ENCODE measurements at regions not wholly inside any gene's neighbourhood (a gene's known extent, or its start where the extent isn't known, plus 50 kb on each side); places are given as distances from the start of the nearest gene placed in this dataset.

- DNase-seq (ENCODE audit: low read depth): peak; percentile 37
- no peak overlapping the region for H3K4me3 ChIP-seq (replicated peaks; ENCODE audit: low read depth, low read length)
- TF ChIP-seq CTCF (IDR thresholded peaks at IDR 0.05; ENCODE audit: low read length, missing control alignments): no peak
Observed at GRCh38 chr5:74275171-74275992, 365.1 kb downstream of the ENC1 start.

DNA sequence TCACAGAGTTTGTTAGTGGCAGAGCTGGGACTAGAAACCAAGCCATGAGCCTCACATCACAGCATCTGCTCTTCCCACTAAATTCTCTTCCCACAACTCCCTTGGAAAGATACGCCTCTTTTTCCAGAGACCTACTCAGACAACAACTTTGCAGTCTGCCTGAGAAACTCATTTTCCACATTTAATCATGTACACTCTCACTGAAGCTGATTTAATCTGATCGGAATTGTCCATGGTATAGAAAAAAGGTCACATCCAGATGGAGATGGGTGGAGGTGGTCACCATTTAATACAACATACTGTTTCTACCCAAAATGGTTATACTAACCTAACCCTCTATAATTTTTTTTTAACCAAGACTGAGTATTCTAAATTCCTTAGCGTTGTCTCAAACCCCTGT, 366.2 kb downstream of the ENC1 start:
- no peak for TF ChIP-seq CTCF (IDR thresholded peaks at IDR 0.05; ENCODE audit: low read length, missing control alignments)
- no peak for DNase-seq (ENCODE audit: low read depth)
- H3K4me3 ChIP-seq (replicated peaks; ENCODE audit: low read depth, low read length): no peak overlapping the region

- no peak for TF ChIP-seq CTCF (IDR thresholded peaks at IDR 0.05; ENCODE audit: low read length, missing control alignments)
- DNase-seq (ENCODE audit: low read depth): no peak
- no peak overlapping the region for H3K4me3 ChIP-seq (replicated peaks; ENCODE audit: low read depth, low read length)
Observed at GRCh38 chr5:74272831-74273451, 367.6 kb downstream of the ENC1 start.

DNA sequence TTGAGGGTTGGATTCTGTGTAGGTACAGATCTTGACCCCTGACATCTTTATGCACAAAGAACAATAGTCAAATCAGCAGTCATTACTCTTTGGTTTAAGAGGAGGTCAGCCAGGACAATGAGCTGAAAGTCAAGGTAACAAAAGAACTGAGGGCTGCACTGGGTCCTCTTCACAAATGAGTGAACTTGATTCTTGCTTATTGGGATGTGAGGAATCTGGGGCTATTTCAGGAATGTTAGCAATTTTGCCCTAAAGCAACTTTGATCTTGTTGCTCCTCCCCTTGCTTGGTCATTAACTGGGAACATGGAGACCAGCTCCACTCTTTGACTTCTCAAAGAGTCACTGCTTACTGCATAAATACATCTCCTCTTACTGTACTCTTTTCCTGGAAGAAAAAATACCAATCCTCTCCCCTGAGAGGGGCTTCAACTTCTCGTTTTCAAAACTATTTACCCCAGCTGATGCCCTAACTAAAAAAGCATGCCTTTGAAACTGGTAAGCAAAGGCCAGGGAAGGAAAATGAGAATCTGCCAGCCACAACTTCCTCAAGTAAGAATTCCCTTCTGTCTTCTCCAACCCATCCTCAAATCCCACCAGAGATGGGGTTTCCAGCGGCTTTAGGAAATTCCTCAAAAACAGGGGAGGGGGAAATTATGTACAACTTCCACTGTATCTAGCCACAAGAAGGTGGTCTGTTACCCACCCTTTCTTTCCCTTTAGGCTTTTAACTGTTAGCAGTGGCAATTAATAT, 368.3 kb downstream of the ENC1 start:
- DNase-seq (ENCODE audit: low read depth): no peak
- no peak overlapping the region for H3K4me3 ChIP-seq (replicated peaks; ENCODE audit: low read depth, low read length)
- no peak for TF ChIP-seq CTCF (IDR thresholded peaks at IDR 0.05; ENCODE audit: low read length, missing control alignments)

- no peak overlapping the region for H3K4me3 ChIP-seq (replicated peaks; ENCODE audit: low read depth, low read length)
- TF ChIP-seq CTCF (IDR thresholded peaks at IDR 0.05; ENCODE audit: low read length, missing control alignments): no peak
- no peak for DNase-seq (ENCODE audit: low read depth)
Observed at GRCh38 chr5:74268297-74268696, 372.2 kb downstream of the ENC1 start.

DNA sequence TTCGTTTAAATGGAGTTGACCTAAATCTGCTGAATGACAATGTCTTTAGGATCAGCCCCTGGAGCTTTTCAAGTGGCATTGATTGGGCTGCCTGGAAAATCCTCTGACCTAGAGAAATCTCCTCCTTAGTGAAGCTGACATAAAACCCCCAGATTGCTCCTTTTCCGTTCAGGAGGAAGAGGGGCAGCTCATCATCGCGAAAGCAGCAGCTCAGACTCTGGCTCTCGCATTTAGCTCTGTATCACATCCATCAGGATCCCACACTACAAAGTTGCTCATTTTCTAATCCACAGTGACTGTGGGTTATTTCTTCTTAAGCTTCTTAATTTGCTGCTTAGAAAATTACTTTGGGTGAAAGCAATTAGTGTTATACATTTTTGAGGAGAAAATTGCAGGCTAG, 373.7 kb downstream of the ENC1 start:
- H3K4me3 ChIP-seq (replicated peaks; ENCODE audit: low read depth, low read length): no peak overlapping the region
- no peak for TF ChIP-seq CTCF (IDR thresholded peaks at IDR 0.05; ENCODE audit: low read length, missing control alignments)
- no peak for DNase-seq (ENCODE audit: low read depth)
